ENCODE measurements at regions not wholly inside any gene's neighbourhood (a gene's known extent, or its start where the extent isn't known, plus 50 kb on each side); places are given as distances from the start of the nearest gene placed in this dataset.

DNA sequence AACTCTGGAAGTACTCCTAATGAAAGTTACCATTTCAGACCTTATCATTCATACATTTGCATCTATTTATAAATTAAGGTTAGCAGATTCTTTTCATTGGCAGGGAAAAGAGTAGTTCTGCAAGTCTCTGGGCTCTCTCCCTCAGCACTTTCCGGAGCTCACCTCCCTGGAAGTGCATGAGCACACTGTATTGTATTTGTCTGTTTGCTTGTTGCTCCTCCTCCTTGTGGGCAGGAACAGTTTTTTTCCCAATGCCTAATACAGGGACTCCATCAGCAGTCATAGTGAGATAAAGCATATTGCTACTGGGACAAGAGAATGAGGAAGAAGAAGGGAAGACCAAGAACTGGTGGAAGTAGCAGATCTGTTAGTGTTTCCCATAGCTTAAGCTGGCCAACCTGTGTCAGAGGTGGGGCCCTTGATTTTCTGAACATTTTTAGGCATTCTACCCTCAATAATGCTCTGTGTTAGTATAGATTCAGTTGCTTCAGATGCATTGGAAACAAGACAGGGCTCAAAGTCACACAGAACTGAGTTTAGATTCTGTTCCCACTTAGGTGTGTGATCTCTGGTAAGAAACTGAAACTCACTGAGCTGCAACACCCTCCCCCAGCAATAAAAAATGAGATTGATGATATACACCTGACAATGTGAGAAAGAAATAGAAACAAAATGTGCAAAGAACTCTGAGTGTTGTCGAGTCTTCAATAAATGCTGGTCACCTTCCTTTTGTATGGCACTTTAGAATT lies 407.8 kb downstream of the TUSC7 start:
- in situ Hi-C loops (cut with MboI; ENCODE audit: low sequenced_read_pairs) = no loop called here

DNA sequence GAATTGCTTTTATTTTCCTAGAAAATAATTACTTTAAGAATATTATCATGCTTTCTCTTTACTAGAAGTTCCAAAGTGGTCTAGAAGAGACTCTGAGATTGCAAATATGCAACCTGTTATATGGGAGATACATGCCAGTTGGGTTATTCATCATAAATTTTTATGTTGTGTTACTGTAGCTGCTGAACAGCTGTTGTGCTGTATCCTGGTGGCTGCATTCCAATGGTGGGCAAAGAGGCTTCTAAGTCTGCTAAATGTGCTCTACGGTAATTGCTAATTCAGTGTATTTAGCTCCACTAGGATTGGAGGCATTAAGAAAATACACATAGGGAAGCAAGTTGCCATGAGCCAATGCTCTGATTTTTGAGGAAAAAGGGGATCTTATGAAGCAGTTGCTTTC lies 409.0 kb downstream of the TUSC7 start:
- in situ Hi-C loops (cut with MboI; ENCODE audit: low sequenced_read_pairs) = no loop called here

DNA sequence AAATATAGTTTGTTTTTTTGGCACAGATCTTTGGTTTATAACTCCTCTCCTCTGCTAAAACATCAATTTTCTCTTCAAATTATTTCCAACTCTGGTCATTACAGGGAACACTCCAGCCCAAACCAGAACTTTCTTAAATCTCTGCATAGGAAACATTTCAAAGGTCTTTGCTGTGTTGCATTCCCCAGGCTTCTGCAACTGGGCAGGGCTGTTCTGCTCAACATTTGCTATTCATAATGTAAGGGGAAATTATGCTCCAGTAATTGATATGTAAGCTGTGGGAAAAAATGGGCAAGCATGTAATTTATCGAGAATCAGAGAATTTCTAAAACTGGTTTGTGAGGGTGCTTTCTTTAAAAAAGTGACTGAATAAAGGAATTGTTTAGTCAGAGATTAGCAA lies 410.4 kb downstream of the TUSC7 start:
- in situ Hi-C loops (cut with MboI; ENCODE audit: low sequenced_read_pairs) = no loop called here

DNA sequence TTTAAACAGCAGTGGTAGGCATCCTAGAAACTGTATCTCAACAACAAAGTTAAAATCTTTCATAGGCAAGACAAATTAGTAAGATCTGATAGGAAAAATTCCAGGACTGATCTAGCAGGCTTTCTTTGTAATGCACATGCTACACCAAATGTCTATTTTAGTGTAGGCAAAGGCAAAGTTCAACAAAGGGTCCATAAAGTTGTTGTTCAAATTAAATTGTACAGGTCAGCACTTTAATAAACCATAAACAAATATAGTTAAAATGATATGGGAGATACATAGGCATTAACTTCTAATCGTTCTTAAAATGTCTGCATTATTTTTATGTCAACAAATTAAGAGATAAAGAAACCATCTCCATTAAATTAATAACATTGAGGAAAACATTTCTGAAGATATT lies 413.0 kb downstream of the TUSC7 start:
- in situ Hi-C loops (cut with MboI; ENCODE audit: low sequenced_read_pairs) = no loop called here

DNA sequence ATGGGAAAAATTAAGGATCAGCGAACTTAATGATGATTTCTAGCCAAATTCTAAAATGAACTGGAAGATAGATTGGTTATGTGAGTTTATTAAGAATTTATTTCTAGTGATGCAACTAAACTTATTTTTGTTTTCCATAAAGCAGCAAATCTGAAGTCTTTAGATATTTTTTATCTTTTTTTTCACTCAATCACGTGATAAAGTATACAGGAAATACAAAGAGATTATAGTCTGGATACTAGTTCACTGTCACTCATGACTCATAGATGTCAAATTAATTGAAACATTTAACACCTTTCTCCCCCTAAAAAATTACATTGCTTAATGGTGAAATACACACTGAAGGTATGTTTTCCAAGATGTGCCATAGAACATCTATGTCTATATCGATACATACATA lies 416.9 kb downstream of the TUSC7 start:
- in situ Hi-C loops (cut with MboI; ENCODE audit: low sequenced_read_pairs) = no loop called here

DNA sequence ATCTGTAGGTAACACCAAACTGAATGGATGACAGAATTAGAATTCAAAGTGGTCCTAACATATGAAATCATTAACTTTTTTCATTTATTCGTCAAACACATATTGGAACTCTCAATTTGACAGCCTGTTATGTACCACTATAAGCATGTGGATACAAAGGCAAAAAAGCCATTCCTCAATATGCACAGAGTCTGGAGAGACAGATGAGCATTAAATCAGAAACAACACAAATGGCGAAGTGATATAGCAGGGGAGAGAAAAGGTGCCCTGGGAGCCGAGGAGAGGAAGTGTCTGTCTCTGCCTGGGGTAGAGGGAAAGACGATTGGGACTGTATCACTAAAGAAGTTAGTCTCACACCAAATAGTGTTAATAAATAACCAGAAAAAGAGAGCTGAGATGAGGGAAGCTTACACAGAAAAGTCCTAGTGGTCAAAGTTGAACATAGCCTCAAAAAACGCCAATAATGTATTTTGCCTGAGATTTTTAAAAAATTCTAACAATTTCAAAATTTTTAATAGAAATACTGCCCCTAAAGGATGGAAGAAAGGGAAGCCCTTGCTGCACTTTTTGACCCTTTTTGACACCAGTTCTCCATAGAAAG lies 417.5 kb downstream of the TUSC7 start:
- in situ Hi-C loops (cut with MboI; ENCODE audit: low sequenced_read_pairs) = no loop called here

DNA sequence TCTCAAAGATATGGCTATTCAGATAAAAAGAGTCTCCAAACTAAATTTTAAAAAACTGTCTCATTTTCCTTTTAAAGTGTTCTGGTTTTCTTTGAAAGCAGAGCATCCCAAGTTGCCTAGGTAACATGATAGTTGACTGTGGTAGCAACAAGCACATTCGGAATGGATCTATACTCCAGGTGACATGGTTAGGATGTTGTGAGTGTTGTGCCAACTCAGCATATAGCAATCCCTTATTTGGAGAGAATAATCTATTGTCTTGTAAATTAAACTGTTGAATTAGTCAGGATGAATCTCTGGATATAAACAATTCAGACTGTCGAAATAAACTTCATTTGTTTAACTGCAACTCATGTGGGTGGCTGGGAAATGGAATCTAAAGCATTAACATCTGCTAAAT lies 418.6 kb downstream of the TUSC7 start:
- in situ Hi-C loops (cut with MboI; ENCODE audit: low sequenced_read_pairs) = no loop called here

DNA sequence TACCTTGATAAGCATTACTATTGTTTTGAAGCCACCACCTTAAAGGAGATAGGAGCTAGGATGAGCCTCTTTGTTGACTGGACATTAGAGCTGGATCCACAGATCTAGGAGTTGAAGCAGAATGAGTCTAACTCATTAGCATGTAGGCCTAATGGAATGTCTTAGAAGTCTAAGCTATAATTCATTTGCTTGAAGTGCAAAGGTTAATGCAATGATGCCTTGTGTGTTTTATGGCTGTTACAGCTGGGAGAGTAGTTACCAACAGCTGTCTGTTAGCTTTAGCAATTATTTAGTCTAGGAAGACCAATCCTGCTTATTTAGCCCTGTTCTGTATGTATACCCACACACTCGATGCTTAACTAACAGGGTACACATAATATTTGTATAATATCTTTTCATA lies 419.3 kb downstream of the TUSC7 start:
- in situ Hi-C loops (cut with MboI; ENCODE audit: low sequenced_read_pairs) = no loop called here

DNA sequence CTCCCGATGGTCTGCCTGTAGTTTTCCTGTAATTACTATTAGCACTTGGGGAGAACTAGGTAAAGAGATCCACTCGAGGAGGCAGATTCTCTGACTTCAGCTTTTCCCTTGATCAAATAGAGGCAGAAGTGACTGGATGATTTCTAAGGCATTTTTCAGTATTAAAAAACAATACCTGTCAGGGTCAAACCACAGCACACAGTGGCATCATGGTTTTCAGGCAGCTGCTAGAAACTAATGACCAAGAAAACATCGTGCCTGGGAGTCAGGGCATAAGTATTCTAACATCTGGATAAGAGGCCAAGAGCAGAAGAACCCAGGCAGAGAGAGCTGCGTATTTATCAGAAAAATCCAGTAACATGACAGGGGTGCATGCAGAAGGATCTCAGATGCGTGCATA lies 419.9 kb downstream of the TUSC7 start:
- in situ Hi-C loops (cut with MboI; ENCODE audit: low sequenced_read_pairs) = no loop called here

DNA sequence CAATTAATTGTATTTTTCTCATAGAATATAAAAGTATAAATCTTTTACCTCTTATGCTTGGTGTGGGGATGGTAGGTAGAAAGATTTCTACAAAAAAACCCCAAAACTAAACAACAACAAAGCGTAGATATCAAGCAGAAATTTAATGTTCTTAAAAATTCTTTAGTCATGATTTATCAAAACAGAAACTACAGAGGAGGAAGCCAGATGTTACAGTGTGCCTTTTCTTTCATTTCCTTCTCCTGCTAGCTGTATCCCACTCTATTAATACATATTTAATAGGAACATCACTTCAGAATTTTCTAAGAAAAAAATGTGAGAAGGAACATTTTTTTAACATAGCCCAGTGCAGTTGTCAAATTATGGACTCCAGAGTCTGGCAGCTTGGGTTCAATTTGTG lies 420.6 kb downstream of the TUSC7 start:
- in situ Hi-C loops (cut with MboI; ENCODE audit: low sequenced_read_pairs) = no loop called here

DNA sequence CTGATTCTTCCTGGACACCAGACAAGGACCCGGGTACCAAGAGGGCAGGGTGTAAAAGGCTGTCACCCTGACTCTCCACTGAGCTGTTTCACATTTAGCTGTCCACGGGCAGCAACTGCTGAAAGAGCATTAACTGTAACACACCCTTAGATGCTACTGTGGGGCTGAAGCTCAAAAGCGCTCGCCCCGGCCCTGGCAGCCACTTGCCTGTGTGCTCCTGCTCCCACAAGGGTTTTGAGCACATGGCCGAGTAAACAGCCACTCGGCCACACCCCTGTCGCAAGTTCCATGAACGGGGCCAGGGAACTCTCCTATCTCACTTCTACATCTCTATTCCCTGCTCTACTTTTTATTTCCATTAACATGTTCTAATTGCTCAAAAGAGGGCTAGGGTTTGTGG lies 421.7 kb downstream of the TUSC7 start:
- in situ Hi-C loops (cut with MboI; ENCODE audit: low sequenced_read_pairs) = no loop called here

DNA sequence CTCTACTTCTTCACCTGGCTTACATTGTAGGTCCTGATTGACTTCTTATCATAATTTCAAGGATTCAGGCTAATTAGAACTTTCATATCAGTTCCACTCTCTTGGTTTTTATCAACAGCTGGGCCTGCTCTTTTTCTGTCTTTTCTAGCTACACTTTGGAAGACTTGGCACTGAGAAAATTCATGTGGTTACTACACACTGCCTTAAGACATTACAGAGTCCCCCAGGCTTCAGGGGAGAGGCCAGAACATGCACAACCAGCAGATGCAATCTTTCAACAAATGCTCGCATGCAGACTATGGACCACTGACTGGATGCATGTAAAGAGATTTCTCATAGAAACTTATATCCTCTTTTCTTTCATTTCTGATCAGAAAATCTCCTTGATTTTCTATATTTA lies 423.5 kb downstream of the TUSC7 start:
- in situ Hi-C loops (cut with MboI; ENCODE audit: low sequenced_read_pairs) = no loop called here

DNA sequence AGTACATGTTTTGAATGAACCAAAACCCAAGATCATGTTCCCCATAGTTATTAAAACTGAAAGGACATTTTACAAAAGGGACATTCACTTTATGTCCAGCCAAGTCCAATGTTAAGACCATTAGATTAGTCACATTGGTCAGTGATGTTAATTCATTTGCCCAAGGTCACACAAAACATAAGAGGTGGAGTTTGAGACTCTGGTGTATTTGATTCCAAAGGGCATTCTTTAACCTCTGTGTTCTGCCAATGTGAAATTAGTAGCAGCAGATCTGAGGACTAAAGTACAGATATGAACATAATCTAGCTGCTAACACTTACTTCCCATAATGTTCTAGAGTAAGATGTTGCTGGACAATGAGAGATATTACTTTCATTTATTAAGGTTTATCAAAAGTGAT lies 425.6 kb downstream of the TUSC7 start:
- in situ Hi-C loops (cut with MboI; ENCODE audit: low sequenced_read_pairs) = no loop called here

DNA sequence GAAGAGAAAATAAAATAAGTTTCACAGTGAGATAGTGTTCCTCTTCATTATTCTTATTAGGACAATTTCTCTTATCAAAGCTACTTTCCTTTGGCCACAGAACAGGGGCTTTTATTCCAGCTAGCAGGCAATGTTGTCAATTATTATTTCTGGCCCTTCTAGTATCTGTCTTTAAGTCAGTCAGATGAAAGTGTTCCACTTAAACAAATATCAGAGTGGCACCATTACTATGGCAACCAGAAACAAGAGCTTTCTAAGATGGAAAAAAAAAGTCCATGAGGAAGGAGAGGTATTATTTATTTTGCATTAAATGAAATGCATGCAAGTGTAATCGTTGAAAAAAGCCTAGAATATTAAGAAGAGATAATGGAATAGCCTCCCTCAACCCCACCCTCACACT lies 426.4 kb downstream of the TUSC7 start:
- in situ Hi-C loops (cut with MboI; ENCODE audit: low sequenced_read_pairs) = no loop called here

DNA sequence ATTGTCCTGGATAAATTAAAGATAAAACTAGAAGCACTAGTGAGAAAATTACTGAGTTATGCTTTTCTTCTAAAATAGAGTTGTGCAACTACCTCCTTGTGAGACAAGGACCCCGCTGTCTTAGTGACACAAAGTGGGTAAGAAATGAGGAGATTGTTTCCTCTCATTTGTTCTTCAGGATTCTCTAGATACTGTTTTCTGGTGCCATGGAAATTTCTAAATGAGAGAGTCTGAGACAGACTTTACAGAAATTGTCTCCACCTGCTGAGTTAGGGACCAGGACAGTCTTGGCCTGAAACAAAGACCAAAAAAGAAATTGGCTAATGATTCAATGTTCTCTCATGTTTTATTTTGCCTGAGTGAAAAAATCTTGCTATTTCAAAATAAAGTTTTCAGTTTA lies 427.5 kb downstream of the TUSC7 start:
- in situ Hi-C loops (cut with MboI; ENCODE audit: low sequenced_read_pairs) = no loop called here

DNA sequence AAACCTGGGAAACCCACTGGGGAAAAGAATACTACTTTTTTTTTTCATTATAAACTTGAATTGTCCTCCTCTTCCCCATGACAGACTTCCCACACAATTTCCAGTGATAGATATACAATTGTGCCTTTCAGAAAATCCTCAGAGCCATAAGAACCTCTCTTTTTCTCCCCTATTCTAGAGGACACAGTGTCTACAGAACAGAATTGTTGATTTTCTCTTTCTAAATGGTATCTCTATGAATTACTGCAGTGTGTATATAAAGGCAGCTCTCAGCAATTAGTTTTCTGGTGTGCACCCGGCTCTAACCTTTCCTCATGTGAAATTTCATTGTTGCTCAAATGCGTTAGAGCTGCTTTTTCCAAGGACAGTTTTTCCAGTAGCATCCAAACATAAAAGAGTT lies 430.1 kb downstream of the TUSC7 start:
- in situ Hi-C loops (cut with MboI; ENCODE audit: low sequenced_read_pairs) = no loop called here

DNA sequence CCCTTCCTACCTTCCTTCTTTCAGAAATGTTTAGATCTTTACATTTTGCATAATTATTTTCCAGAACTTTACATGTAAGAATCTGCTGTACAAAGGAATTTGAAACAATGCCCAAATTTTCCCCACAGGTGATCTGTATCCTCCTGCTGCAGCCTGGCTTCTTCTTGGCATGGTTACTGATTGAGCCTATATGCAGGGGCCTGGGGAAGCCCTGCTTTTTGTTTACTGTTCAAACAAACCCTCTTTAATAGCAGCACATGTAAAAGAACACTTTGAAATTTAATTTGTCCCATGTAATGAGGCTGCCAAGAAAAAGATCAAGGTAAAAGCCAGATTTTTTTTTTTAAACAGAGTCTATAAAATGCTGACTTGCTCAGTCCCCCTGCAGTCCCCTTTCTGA lies 432.2 kb downstream of the TUSC7 start:
- in situ Hi-C loops (cut with MboI; ENCODE audit: low sequenced_read_pairs) = no loop called here

DNA sequence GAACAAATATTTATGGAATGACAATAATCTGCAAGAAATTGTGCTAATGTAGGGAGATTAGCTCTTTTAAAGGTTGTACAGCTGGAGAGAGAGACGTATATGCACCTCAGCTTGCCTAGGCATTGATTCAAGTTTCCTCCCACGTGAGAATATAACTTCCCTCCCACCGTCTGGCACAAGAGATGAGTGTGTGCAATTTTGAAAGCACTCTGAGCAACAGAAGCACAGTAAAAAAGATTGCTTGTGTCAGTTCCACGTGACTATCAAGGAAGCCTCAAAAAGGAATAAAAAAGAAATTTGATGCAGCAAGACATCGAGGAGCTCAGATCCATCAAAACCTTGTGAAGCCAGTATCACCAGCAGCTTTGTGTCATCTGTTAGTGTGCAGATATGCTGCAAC lies 435.3 kb downstream of the TUSC7 start:
- in situ Hi-C loops (cut with MboI; ENCODE audit: low sequenced_read_pairs) = no loop called here

DNA sequence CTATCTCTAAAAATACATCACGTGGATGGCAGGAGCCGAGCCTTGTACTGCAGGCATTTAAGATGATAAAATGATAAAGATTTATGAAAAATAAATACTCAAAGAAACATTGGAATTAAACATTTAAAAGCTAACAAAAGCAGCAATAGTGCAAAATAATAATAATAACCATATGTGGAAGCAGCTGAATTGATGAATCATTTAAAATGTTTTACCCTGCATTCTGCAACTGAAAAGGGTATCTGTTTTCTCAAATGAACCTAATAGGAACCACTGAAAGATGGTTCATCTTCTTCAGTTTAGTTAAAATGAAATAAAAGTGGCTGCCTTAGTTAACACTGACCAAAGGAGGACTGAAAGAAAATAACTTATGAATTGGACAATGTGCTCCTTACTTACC lies 436.1 kb downstream of the TUSC7 start:
- in situ Hi-C loops (cut with MboI; ENCODE audit: low sequenced_read_pairs) = no loop called here

DNA sequence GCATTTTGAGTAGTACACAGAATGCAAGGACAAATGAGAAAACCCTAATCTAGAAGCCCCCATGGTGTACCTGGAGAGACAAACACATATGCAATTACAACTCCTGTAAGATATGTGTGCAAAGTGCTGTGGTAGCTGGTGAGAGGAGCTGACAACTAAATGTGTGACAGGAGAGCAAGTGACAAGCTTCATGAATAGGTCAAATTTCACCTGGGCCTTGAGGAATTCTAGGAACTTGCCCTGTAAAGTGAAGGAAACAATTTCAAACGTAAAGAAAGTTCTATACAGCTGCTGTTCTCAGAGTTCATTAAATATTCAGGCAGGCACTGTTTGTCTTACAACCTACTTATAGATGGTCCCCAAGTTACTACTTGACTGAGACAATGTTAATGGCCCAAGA lies 437.0 kb downstream of the TUSC7 start:
- in situ Hi-C loops (cut with MboI; ENCODE audit: low sequenced_read_pairs) = no loop called here

DNA sequence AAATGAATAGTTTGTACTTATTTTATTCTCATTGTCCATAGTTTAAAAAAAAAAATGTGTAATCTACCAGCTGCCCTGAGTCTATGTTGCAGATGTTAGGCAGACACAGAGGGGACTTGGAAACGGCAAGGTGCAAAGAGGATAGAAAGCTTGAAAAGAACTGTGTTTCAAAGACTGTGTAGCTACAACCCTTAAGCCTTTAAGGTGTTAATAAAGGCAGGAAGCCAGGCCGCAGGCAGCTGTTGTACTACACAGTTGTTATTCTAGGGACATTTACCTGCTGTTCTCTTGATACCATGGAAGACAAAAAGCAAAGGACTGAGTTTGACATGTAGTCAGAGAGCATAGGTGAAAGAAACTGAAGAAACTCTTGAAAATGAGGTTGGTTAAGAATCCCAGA lies 440.0 kb downstream of the TUSC7 start:
- in situ Hi-C loops (cut with MboI; ENCODE audit: low sequenced_read_pairs) = no loop called here

DNA sequence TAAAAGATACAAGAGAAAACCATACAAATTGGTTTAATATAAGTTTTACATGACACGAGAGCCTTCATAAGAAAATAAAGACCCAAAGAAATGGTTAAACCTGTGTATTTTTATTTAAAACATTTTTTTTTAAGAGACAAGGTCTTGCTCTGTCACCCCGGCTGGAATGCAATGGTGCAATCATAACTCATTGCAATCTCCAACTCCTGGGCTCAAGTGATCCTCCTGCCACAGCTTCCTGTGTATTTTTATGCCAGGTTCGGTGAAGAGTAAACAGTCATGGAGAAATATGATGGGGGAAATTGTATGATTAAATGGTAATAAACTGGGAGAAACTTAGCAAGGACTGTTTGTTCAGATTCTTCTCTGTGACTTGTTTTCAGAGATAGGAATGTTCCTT lies 441.0 kb downstream of the TUSC7 start:
- in situ Hi-C loops (cut with MboI; ENCODE audit: low sequenced_read_pairs) = no loop called here

DNA sequence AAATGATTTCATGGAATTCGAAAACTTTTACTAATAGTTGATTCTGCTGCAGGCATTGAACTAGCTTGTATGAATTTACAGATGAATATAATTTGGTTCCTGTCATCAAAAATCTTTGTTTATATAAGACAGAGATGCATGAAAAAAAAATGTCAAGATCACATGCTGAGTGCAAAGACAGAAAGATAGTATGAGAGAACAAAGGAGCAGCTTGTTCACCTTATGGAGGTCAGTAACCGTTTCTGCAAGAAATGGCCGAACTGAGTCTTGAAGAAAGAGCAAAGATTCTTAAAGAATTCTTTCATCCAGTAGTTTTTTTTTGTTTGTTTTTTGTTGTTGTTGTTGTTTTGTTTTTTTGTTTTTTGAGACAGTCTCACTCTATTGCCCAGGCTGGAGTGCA lies 450.6 kb downstream of the TUSC7 start:
- in situ Hi-C loops (cut with MboI; ENCODE audit: low sequenced_read_pairs) = no loop called here
